Trophoblast cell (in vitro differentiated cells and primary cell): ENCODE measurements at regions not wholly inside any gene's neighbourhood (a gene's known extent, or its start where the extent isn't known, plus 50 kb on each side); places are given as distances from the start of the nearest gene placed in this dataset.

Source experiments
- DNase-seq, 2 donors: peaks; one replicate each; pipeline ENCODE4 v3.0.0-alpha.2; 2016
- H2AFZ ChIP-seq: 2 replicates; pipeline ENCODE4 v1.6.1; 2013; ENCODE audit warnings: low read length, moderate library complexity, mild to moderate bottlenecking; ENCODE audit not compliant: insufficient read depth, poor library complexity
- H2AK5ac ChIP-seq: 2 replicates; pipeline ENCODE4 v1.6.1; 2013; ENCODE audit warnings: mild to moderate bottlenecking, low read length
- H2BK120ac ChIP-seq: 2 replicates; pipeline ENCODE4 v1.6.1; 2013; ENCODE audit warnings: low read length, mild to moderate bottlenecking, moderate library complexity; ENCODE audit not compliant: insufficient read depth, poor library complexity
- H2BK12ac ChIP-seq: 2 replicates; pipeline ENCODE4 v1.6.1; 2013; ENCODE audit warnings: mild to moderate bottlenecking, low read length, moderate library complexity
- H2BK5ac ChIP-seq: 2 replicates; pipeline ENCODE4 v1.6.1; 2013; ENCODE audit warnings: low read length, low read depth, moderate library complexity, mild to moderate bottlenecking; ENCODE audit not compliant: poor library complexity
- H3K14ac ChIP-seq: 2 replicates; pipeline ENCODE4 v1.6.1; 2013; ENCODE audit warnings: mild to moderate bottlenecking, low read length
- H3K18ac ChIP-seq: 2 replicates; pipeline ENCODE4 v1.6.1; 2013; ENCODE audit warnings: mild to moderate bottlenecking, low read length
- H3K23ac ChIP-seq: 2 replicates; pipeline ENCODE4 v1.6.1; 2013; ENCODE audit warnings: low read length
- H3K27ac ChIP-seq: 2 replicates; pipeline ENCODE4 v1.5.1; 2013; ENCODE audit warnings: low read depth, mild to moderate bottlenecking, inconsistent platforms, low read length, moderate library complexity
- H3K27me3 ChIP-seq: 2 replicates; pipeline ENCODE4 v1.6.1; 2013; ENCODE audit warnings: inconsistent platforms, mild to moderate bottlenecking, low read length, moderate library complexity; ENCODE audit not compliant: insufficient read depth
- H3K36me3 ChIP-seq, 2 experiments: 1 replicate in 1 of 2; 2 replicates in 1 of 2; pipeline ENCODE4 v1.6.1; 2013; ENCODE audit warnings: low read length in 2 of 2, mild to moderate bottlenecking in 2 of 2, moderate library complexity in 1 of 2; ENCODE audit not compliant: insufficient read depth in 2 of 2, control insufficient read depth in 1 of 2
- H3K4ac ChIP-seq: 2 replicates; pipeline ENCODE4 v1.6.1; 2013; ENCODE audit warnings: low read depth, mild to moderate bottlenecking, low read length, moderate library complexity
- H3K4me1 ChIP-seq, 2 experiments: 1 replicate in 1 of 2; 2 replicates in 1 of 2; pipeline ENCODE4 v1.6.1; 2013; ENCODE audit warnings: low read length in 2 of 2, mild to moderate bottlenecking in 2 of 2, moderate library complexity in 1 of 2; ENCODE audit not compliant: insufficient read depth in 2 of 2, control insufficient read depth in 1 of 2
- H3K4me2 ChIP-seq: 2 replicates; pipeline ENCODE4 v1.6.1; 2013; ENCODE audit warnings: inconsistent platforms, mild to moderate bottlenecking, low read length, moderate library complexity
- H3K4me3 ChIP-seq: 2 replicates; pipeline ENCODE4 v1.5.1; 2013; ENCODE audit warnings: mild to moderate bottlenecking, low read depth, low read length, inconsistent platforms
- H3K79me1 ChIP-seq: one replicate; pipeline ENCODE4 v1.6.1; 2013; ENCODE audit warnings: low read length
- H3K79me2 ChIP-seq: 2 replicates; pipeline ENCODE4 v1.6.1; 2013; ENCODE audit warnings: low read length, mild to moderate bottlenecking; ENCODE audit not compliant: control insufficient read depth, insufficient read depth, poor library complexity
- H3K9ac ChIP-seq: 2 replicates; pipeline ENCODE4 v1.6.1; 2013; ENCODE audit warnings: mild to moderate bottlenecking, low read length
- H3K9me3 ChIP-seq: 2 replicates; pipeline ENCODE4 v1.6.1; 2013; ENCODE audit warnings: low read depth, mild to moderate bottlenecking, control low read depth, inconsistent platforms, low read length; ENCODE audit not compliant: insufficient read depth
- H4K12ac ChIP-seq: 2 replicates; pipeline ENCODE4 v1.6.1; 2013; ENCODE audit warnings: low read depth, mild to moderate bottlenecking, low read length, moderate library complexity
- H4K8ac ChIP-seq: 2 replicates; pipeline ENCODE4 v1.6.1; 2013; ENCODE audit warnings: low read depth, mild to moderate bottlenecking, low read length, moderate library complexity
- H4K91ac ChIP-seq: one replicate; pipeline ENCODE4 v1.6.1; 2013; ENCODE audit warnings: low read depth, mild to moderate bottlenecking, low read length, moderate library complexity
- WGBS: extraction: QIAGEN DNeasy Blood & Tissue Kit; methylation state at CpG from one replicate; pipeline ENCODE4 v1.1.7; 2013; ENCODE audit warnings: missing lambda C conversion rate; ENCODE audit not compliant: insufficient read length, insufficient coverage; ENCODE audit errors: extremely low coverage; 5-methylcytosine and 5-hydroxymethylcytosine counted together

GRCh38 chr6:14750059-14750661 lies 495.7 kb upstream of the JARID2 start:
- H3K27me3 ChIP-seq, result no peaks in the 10 kb centered on the region
- H3K4me1 ChIP-seq, result no peaks in the 10 kb centered on the region
- H3K4me2 ChIP-seq, result no peak overlapping the region
- no peak overlapping the region for H3K18ac ChIP-seq
- H3K27ac ChIP-seq, result no peak overlapping the region
- H4K91ac ChIP-seq, result no peak overlapping the region
- no peak overlapping the region for H4K12ac ChIP-seq
- no peak overlapping the region for H3K23ac ChIP-seq
- no peak overlapping the region for H2BK12ac ChIP-seq
- H2BK120ac ChIP-seq, result no peak overlapping the region
- no peaks in the 10 kb centered on the region for H3K79me2 ChIP-seq
- no peak for DNase-seq
- H2BK5ac ChIP-seq, result no peak overlapping the region
- no peaks in the 10 kb centered on the region for H3K36me3 ChIP-seq
- no peak overlapping the region for H3K4me3 ChIP-seq
- no peak overlapping the region for H2AFZ ChIP-seq
- no peaks in the 10 kb centered on the region for H3K79me1 ChIP-seq
- no peak overlapping the region for H3K9ac ChIP-seq
- no peak overlapping the region for H3K4ac ChIP-seq
- no peaks in the 10 kb centered on the region for H3K9me3 ChIP-seq
- H2AK5ac ChIP-seq, result no peak overlapping the region
- no CpG with 5 or more reads among the region's 6 CpGs for WGBS
- no peak overlapping the region for H3K14ac ChIP-seq
- H4K8ac ChIP-seq, result no peak overlapping the region

DNA sequence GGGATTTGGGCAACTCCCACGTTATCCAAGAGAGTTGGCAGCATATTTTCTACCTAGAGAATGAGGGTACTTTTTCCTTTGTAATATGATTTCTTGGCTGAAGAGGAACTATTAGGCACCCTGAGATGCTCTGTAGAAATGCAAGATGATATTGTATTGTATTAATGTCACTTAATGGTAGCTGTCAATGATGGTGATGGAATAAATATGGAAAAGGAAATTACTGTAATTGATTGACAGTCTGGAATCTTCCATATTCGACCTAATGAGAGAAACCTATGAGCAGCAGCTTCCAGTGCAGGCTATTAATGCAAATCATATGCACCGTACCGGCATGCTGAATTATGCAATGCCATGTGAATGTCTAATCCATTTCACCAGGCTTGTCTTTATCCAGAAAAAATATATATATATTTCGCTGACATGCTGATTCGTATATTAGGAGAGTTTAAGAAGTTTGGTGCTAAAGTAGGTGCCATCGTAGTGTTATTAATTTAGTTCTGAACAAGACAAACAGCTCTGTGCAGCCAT lies 494.2 kb upstream of the JARID2 start:
- Histone ChIP-seq H2AK5ac (no peak overlapping the region), H3K79me2 (no peaks in the 10 kb centered on the region), H3K14ac (no peak overlapping the region), H3K9ac (no peak overlapping the region), H3K4ac (no peak overlapping the region), H2BK5ac (no peak overlapping the region), H3K4me2 (no peak overlapping the region), H3K4me3 (no peak overlapping the region), H2BK12ac (no peak overlapping the region), H3K79me1 (no peaks in the 10 kb centered on the region), H3K9me3 (no peaks in the 10 kb centered on the region), H3K4me1 (no peaks in the 10 kb centered on the region), H2AFZ (no peak overlapping the region), H2BK120ac (no peak overlapping the region), H3K18ac (no peak overlapping the region), H3K27ac (no peak overlapping the region), H3K36me3 (no peaks in the 10 kb centered on the region), H4K12ac (no peak overlapping the region), H3K23ac (no peak overlapping the region), H4K8ac (no peak overlapping the region), H4K91ac (no peak overlapping the region), H3K27me3 (no peaks in the 10 kb centered on the region)
- DNase-seq, result no peak
- WGBS, result no CpG with 5 or more reads among the region's 7 CpGs

DNA sequence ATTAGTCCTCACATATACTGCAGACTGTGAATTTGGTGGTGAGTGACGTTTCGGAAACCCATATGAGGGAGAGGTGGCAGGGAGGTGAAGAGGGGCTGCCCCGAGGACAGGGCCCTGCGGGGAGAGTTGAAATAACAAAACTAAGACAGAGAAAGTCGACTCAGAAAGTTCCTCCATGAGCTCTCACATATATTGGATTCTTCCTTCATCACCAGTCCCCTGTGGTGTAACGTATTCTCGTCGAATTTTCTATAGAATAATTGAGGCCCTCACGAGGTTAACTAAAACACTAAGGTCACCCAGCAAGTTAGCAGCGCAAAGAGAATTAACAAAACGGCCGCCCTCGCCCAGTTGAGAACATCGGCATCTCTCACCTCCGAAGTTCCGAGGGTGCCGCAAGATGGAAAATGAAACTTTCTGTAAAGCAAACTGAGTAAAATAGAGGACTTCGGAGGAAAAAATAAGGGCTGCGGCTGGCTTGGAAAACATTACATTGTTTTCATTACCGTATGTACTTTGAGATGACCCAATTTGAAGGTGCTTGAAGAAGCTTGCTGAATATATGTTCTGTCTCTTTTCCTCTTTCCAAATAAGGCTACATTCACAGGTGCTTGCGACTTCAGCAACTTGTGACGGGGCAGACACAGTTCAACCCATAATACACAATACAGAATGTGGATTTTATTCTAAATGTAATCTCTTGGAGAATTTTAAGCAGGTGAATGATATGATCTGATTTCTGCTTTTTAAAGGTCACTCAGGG lies 490.9 kb upstream of the JARID2 start:
- no peak overlapping the region for H2BK12ac ChIP-seq
- no peak overlapping the region for H3K27ac ChIP-seq
- no peak overlapping the region for H2AK5ac ChIP-seq
- H3K4ac ChIP-seq, result no peak overlapping the region
- H4K8ac ChIP-seq, result no peak overlapping the region
- H4K12ac ChIP-seq, result no peak overlapping the region
- no peak overlapping the region for H3K4me2 ChIP-seq
- H3K79me2 ChIP-seq, result no peaks in the 10 kb centered on the region
- no peak overlapping the region for H2BK5ac ChIP-seq
- no peak for DNase-seq
- H2AFZ ChIP-seq, result no peak overlapping the region
- no peaks in the 10 kb centered on the region for H3K9me3 ChIP-seq
- H3K4me3 ChIP-seq, result no peak overlapping the region
- no peak overlapping the region for H2BK120ac ChIP-seq
- H3K79me1 ChIP-seq, result no peaks in the 10 kb centered on the region
- no peaks in the 10 kb centered on the region for H3K4me1 ChIP-seq
- no peak overlapping the region for H4K91ac ChIP-seq
- no CpG with 5 or more reads among the region's 22 CpGs for WGBS
- no peak overlapping the region for H3K9ac ChIP-seq
- no peak overlapping the region for H3K23ac ChIP-seq
- no peak overlapping the region for H3K18ac ChIP-seq
- H3K14ac ChIP-seq, result no peak overlapping the region
- H3K36me3 ChIP-seq, result no peaks in the 10 kb centered on the region
- H3K27me3 ChIP-seq, result no peaks in the 10 kb centered on the region

DNA sequence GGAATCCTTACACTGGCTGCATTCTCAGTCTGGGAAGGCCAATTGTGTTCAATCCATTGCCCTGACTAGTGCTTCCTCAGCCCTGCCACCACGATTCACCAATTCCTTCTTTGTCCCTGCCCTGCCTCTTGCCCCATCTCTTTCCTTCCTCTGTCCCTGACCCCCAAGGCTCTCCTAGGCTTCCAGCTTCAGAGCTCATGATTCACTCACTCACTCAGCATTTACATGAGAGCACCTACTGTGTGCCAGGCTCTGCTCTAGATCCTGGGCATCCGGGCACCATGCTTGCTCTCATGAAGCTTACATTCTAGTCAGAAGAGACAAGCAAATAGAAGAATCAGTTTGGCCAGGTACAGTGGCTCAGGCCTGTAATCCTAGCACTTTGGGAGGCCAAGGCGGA lies 489.5 kb upstream of the JARID2 start:
- no peak overlapping the region for H3K18ac ChIP-seq
- WGBS, result no CpG with 5 or more reads among the region's 3 CpGs

More for the DNA sequence above, 489.5 kb upstream of the JARID2 start:
- Histone ChIP-seq H3K79me1 (no peaks in the 10 kb centered on the region), H2BK5ac (no peak overlapping the region), H2AK5ac (no peak overlapping the region), H3K4ac (no peak overlapping the region), H4K12ac (no peak overlapping the region), H4K91ac (no peak overlapping the region), H2AFZ (no peak overlapping the region), H3K27ac (no peak overlapping the region), H3K27me3 (no peaks in the 10 kb centered on the region), H2BK12ac (no peak overlapping the region), H3K9ac (no peak overlapping the region), H3K9me3 (no peaks in the 10 kb centered on the region), H3K79me2 (no peaks in the 10 kb centered on the region), H3K36me3 (no peaks in the 10 kb centered on the region), H2BK120ac (no peak overlapping the region), H3K4me1 (no peaks in the 10 kb centered on the region), H3K14ac (no peak overlapping the region), H3K4me2 (no peak overlapping the region), H3K4me3 (no peak overlapping the region), H3K23ac (no peak overlapping the region), H4K8ac (no peak overlapping the region)
- DNase-seq, result no peak
